ENCODE measurements at regions not wholly inside any gene's neighbourhood (a gene's known extent, or its start where the extent isn't known, plus 50 kb on each side); places are given as distances from the start of the nearest gene placed in this dataset.

- TF ChIP-seq CTCF (IDR thresholded peaks at IDR 0.05; ENCODE audit: low read depth, low read length) = no peak
- no peak for DNase-seq (ENCODE audit: low read depth in 2 of 2)
- no peak overlapping the region for H3K4me3 ChIP-seq (replicated peaks in 1 of 2; ENCODE audit: low read depth in 2 of 2, low read length in 2 of 2)
These were observed 523.8 kb upstream of the SPHKAP start for GRCh38 chr2:228705318-228705717.

- no peak overlapping the region for H3K4me3 ChIP-seq (replicated peaks in 1 of 2; ENCODE audit: low read depth in 2 of 2, low read length in 2 of 2)
- TF ChIP-seq CTCF (IDR thresholded peaks at IDR 0.05; ENCODE audit: low read depth, low read length) = no peak
- DNase-seq (ENCODE audit: low read depth in 2 of 2) = no peak
These were observed 521.7 kb upstream of the SPHKAP start for GRCh38 chr2:228703152-228703551.

GRCh38 chr2:228701506-228701905 lies 520.0 kb upstream of the SPHKAP start:
- TF ChIP-seq CTCF (IDR thresholded peaks at IDR 0.05; ENCODE audit: low read depth, low read length) = no peak
- DNase-seq (ENCODE audit: low read depth in 2 of 2) = no peak
- no peak overlapping the region for H3K4me3 ChIP-seq (replicated peaks in 1 of 2; ENCODE audit: low read depth in 2 of 2, low read length in 2 of 2)

- DNase-seq (ENCODE audit: low read depth in 2 of 2) = peak; percentile 64 to 91
- no peak overlapping the region for H3K4me3 ChIP-seq (replicated peaks in 1 of 2; ENCODE audit: low read depth in 2 of 2, low read length in 2 of 2)
- no peak for TF ChIP-seq CTCF (IDR thresholded peaks at IDR 0.05; ENCODE audit: low read depth, low read length)
These were observed 519.2 kb upstream of the SPHKAP start for GRCh38 chr2:228700638-228701037.

- no peak overlapping the region for H3K4me3 ChIP-seq (replicated peaks in 1 of 2; ENCODE audit: low read depth in 2 of 2, low read length in 2 of 2)
- DNase-seq (ENCODE audit: low read depth in 2 of 2) = peak in 1 of 2 donors; percentile 23
- no peak for TF ChIP-seq CTCF (IDR thresholded peaks at IDR 0.05; ENCODE audit: low read depth, low read length)
These were observed 518.4 kb upstream of the SPHKAP start for GRCh38 chr2:228699888-228700287.

GRCh38 chr2:228699400-228699799 lies 517.9 kb upstream of the SPHKAP start:
- TF ChIP-seq CTCF (IDR thresholded peaks at IDR 0.05; ENCODE audit: low read depth, low read length) = peak; percentile 33
- no peak overlapping the region for H3K4me3 ChIP-seq (replicated peaks in 1 of 2; ENCODE audit: low read depth in 2 of 2, low read length in 2 of 2)
- peak; percentile 71 to 73 for DNase-seq (ENCODE audit: low read depth in 2 of 2)

GRCh38 chr2:228698963-228699362 lies 517.5 kb upstream of the SPHKAP start:
- DNase-seq (ENCODE audit: low read depth in 2 of 2) = peak in 1 of 2 donors; percentile 22
- TF ChIP-seq CTCF (IDR thresholded peaks at IDR 0.05; ENCODE audit: low read depth, low read length) = no peak

More at GRCh38 chr2:228698963-228699362, 517.5 kb upstream of the SPHKAP start:
- no peak overlapping the region for H3K4me3 ChIP-seq (replicated peaks in 1 of 2; ENCODE audit: low read depth in 2 of 2, low read length in 2 of 2)
